Cardiac muscle cell (in vitro differentiated cells and primary cell): ENCODE measurements at regions not wholly inside any gene's neighbourhood (a gene's known extent, or its start where the extent isn't known, plus 50 kb on each side); places are given as distances from the start of the nearest gene placed in this dataset.

ENCODE experiments used
- DNase-seq, 2 donors: peaks; one replicate each; pipeline versions ENCODE4 v3.0.0 to v3.0.0-alpha.2; 2010 to 2017; ENCODE audit warnings: low read depth in 1 of 2, low spot score in 1 of 2
- H3K27ac ChIP-seq: fragments of 200-600 bp; sonication (generic); 2 replicates; pipeline ENCODE4 v1.5.1; 2016
- H3K27me3 ChIP-seq: fragments of 200-600 bp; sonication (generic); 2 replicates; pipeline ENCODE4 v1.6.0; 2016; ENCODE audit warnings: control low read depth
- H3K36me3 ChIP-seq: fragments of 200-600 bp; sonication (generic); 2 replicates; pipeline ENCODE4 v1.5.1; 2016; ENCODE audit warnings: control low read depth
- H3K4me1 ChIP-seq: fragments of 200-600 bp; sonication (generic); 2 replicates; pipeline ENCODE4 v1.8.1; 2017; ENCODE audit warnings: low read depth, mild to moderate bottlenecking, mixed run types
- H3K4me3 ChIP-seq: fragments of 200-600 bp; sonication (generic); 2 replicates; pipeline ENCODE4 v1.5.1; 2016; ENCODE audit warnings: mild to moderate bottlenecking
- H3K9me3 ChIP-seq: fragments of 200-600 bp; sonication (generic); 2 replicates; pipeline ENCODE4 v1.5.1; 2017; ENCODE audit warnings: low read depth, mild to moderate bottlenecking, control low read depth
- CTCF ChIP-seq: IDR thresholded peaks from 2 replicates; pipeline ENCODE4 v1.5.1; 2012; ENCODE audit warnings: low read depth, mild to moderate bottlenecking, low read length

- DNase-seq: no peak
- H3K36me3 ChIP-seq: no peaks in the 10 kb centered on the region
- TF ChIP-seq CTCF: no peak
- no peak overlapping the region for H3K4me3 ChIP-seq
- peaks cover 7% of the 10 kb centered on the region for H3K27me3 ChIP-seq
- H3K27ac ChIP-seq: no peak overlapping the region
- H3K9me3 ChIP-seq: no peaks in the 10 kb centered on the region
- no peaks in the 10 kb centered on the region for H3K4me1 ChIP-seq
These were observed 63.4 kb upstream of the GRIK3 start for GRCh38 chr1:37097731-37098130.

GRCh38 chr1:37098237-37098636, 63.9 kb upstream of the GRIK3 start:
- no peak for TF ChIP-seq CTCF
- DNase-seq: no peak
- Histone ChIP-seq H3K9me3 (no peaks in the 10 kb centered on the region), H3K27ac (no peak overlapping the region), H3K4me1 (no peaks in the 10 kb centered on the region), H3K4me3 (no peak overlapping the region), H3K27me3 (peaks cover 9% of the 10 kb centered on the region), H3K36me3 (no peaks in the 10 kb centered on the region)

DNA sequence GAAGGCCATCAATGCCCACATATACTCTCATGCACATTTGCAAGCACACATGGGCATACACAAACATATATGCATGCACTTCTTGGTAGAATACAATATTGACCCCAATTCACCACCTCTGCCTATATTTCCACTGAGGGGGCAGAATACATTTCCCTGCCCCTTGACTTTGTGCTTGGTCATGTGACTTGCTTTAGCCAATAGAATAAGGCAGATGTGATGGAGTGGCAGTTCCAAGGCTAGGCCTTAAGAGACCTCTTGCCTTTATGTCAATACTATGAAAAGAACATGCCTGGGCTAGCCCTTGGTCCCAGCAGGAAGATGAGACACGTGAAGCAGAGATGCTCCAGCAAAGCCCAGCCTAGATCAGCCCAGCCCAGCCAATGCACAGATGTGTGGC, 66.0 kb upstream of the GRIK3 start:
- Histone ChIP-seq H3K27ac (no peak overlapping the region), H3K4me1 (no peaks in the 10 kb centered on the region), H3K9me3 (no peaks in the 10 kb centered on the region), H3K27me3 (peaks cover 29% of the 10 kb centered on the region), H3K4me3 (no peak overlapping the region), H3K36me3 (no peaks in the 10 kb centered on the region)
- TF ChIP-seq CTCF: no peak
- DNase-seq: no peak

DNA sequence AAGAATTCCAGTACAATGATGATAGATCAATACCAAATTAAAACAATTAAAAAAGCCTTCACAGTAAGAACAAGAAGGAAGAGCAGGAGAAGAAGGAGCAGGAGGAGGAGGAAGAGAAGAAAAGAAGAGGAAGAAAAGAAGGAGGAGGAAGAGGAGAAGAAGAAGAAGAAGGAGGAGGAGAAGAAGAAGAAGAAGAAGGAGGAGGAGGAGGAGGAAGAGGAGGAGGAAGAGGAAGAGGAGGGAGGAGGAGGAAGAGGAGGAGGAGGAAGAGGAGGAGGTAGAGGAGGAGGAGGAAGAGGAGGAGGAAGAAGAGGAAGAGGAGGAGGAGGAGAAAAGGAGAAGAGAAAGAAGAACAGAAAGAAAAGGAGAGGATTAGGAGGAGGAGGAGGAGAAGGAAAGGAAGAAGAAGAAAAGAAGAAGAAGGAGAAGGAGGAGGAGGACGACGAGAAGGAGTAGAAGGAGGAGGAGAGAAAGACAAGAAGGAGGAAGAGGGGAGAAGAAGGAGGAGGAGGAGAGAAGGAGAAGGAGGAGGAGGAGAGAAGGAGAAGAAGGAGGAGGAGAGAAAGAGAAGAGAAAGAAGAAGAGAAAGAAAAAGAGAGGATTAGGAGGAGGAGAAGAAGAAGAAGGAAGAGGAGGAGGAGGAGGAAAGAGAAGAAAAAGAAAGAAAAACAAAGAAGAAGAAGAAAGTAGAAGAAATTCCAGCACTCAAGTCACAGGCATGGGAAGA, 68.5 kb upstream of the GRIK3 start:
- H3K4me3 ChIP-seq: no peak overlapping the region
- no peaks in the 10 kb centered on the region for H3K9me3 ChIP-seq
- H3K27ac ChIP-seq: no peak overlapping the region
- H3K4me1 ChIP-seq: no peaks in the 10 kb centered on the region
- no peak for TF ChIP-seq CTCF
- H3K27me3 ChIP-seq: peaks cover 33% of the 10 kb centered on the region
- no peaks in the 10 kb centered on the region for H3K36me3 ChIP-seq
- DNase-seq: no peak

- Histone ChIP-seq H3K36me3 (no peaks in the 10 kb centered on the region), H3K9me3 (no peaks in the 10 kb centered on the region), H3K4me3 (no peak overlapping the region), H3K4me1 (no peaks in the 10 kb centered on the region), H3K27me3 (peaks cover 33% of the 10 kb centered on the region), H3K27ac (no peak overlapping the region)
- no peak for DNase-seq
- TF ChIP-seq CTCF: no peak
These were observed 71.6 kb upstream of the GRIK3 start for GRCh38 chr1:37105911-37106310.
